PC-9 (cell line): ENCODE measurements at regions not wholly inside any gene's neighbourhood (a gene's known extent, or its start where the extent isn't known, plus 50 kb on each side); places are given as distances from the start of the nearest gene placed in this dataset.

Experiments used
- CTCF ChIP-seq: fragments of 200-600 bp; sonication (generic); conservative IDR thresholded peaks from 2 replicates; pipeline ENCODE4 v1.6.1; 2017; ENCODE audit warnings: mixed run types, antibody characterized with exemption, mild to moderate bottlenecking, moderate library complexity
- EZH2 ChIP-seq: fragments of 200-600 bp; sonication (generic); IDR thresholded peaks from 2 replicates; pipeline ENCODE4 v1.8.0; 2017; ENCODE audit warnings: antibody characterized with exemption, low read depth

- no peak for TF ChIP-seq CTCF
- no peak for TF ChIP-seq EZH2
Observed at GRCh38 chr18:53795061-53795460, 429.4 kb downstream of the MBD2 start.
